ENCODE measurements at regions not wholly inside any gene's neighbourhood (a gene's known extent, or its start where the extent isn't known, plus 50 kb on each side); places are given as distances from the start of the nearest gene placed in this dataset.
A peak's percentile ranks its signal among the peaks of the same experiment; 100 is the strongest.

GRCh38 chr4:36961420-36961819 lies 283.1 kb upstream of the NWD2 start:
- no peak overlapping the region for H3K27ac ChIP-seq (ENCODE audit: low read depth in 1 of 3, low read length in 2 of 3)
- DNase-seq: no peak
- no peak for FAIRE-seq
- H3K4me3 ChIP-seq (ENCODE audit: low read depth in 1 of 3, low read length in 3 of 3): no peak overlapping the region
- H3K4me1 ChIP-seq (ENCODE audit: control insufficient read depth in 3 of 3, insufficient read depth in 2 of 3, low read depth in 1 of 3, low read length in 2 of 3): no peaks in the 10 kb centered on the region
- 60 to 81% (median 73%) methylated on average over 1 of the region's 1 CpG for WGBS, 3 donors
- H3K27me3 ChIP-seq (ENCODE audit: control insufficient read depth in 3 of 3, insufficient read depth in 3 of 3, low read length in 3 of 3): no peaks in the 10 kb centered on the region
- H3K36me3 ChIP-seq (ENCODE audit: control insufficient read depth in 3 of 3, insufficient read depth in 2 of 3, low read depth in 1 of 3, low read length in 3 of 3): no peaks in the 10 kb centered on the region
- no peaks in the 10 kb centered on the region for H3K9me3 ChIP-seq (ENCODE audit: control insufficient read depth in 2 of 2, insufficient read depth in 1 of 2, low read depth in 1 of 2, low read length in 1 of 2)

GRCh38 chr4:36966756-36967460 lies 277.6 kb upstream of the NWD2 start:
- Histone ChIP-seq H3K4me1 (ENCODE audit: control insufficient read depth in 3 of 3, insufficient read depth in 2 of 3, low read depth in 1 of 3, low read length in 2 of 3) (no peaks in the 10 kb centered on the region), H3K27ac (ENCODE audit: low read depth in 1 of 3, low read length in 2 of 3) (no peak overlapping the region), H3K36me3 (ENCODE audit: control insufficient read depth in 3 of 3, insufficient read depth in 2 of 3, low read depth in 1 of 3, low read length in 3 of 3) (no peaks in the 10 kb centered on the region), H3K4me3 (ENCODE audit: low read depth in 1 of 3, low read length in 3 of 3) (no peak overlapping the region), H3K9me3 (ENCODE audit: control insufficient read depth in 2 of 2, insufficient read depth in 1 of 2, low read depth in 1 of 2, low read length in 1 of 2) (no peaks in the 10 kb centered on the region), H3K27me3 (ENCODE audit: control insufficient read depth in 3 of 3, insufficient read depth in 3 of 3, low read length in 3 of 3) (no peaks in the 10 kb centered on the region)
- FAIRE-seq (no peak), DNase-seq (no peak)
- WGBS, 3 donors: 76 to 81% (median 79%) methylated on average over 2 of the region's 2 CpGs

- H3K4me1 ChIP-seq (ENCODE audit: control insufficient read depth in 3 of 3, insufficient read depth in 2 of 3, low read depth in 1 of 3, low read length in 2 of 3): no peaks in the 10 kb centered on the region
- 10 to 34% (median 12%) methylated on average over 1 of the region's 1 CpG for WGBS, 3 donors
- H3K27me3 ChIP-seq (ENCODE audit: control insufficient read depth in 3 of 3, insufficient read depth in 3 of 3, low read length in 3 of 3): no peaks in the 10 kb centered on the region
- H3K9me3 ChIP-seq (ENCODE audit: control insufficient read depth in 2 of 2, insufficient read depth in 1 of 2, low read depth in 1 of 2, low read length in 1 of 2): no peaks in the 10 kb centered on the region
- no peak overlapping the region for H3K27ac ChIP-seq (ENCODE audit: low read depth in 1 of 3, low read length in 2 of 3)
- DNase-seq (peak; percentile 77 to 99), FAIRE-seq (no peak)
- no peak overlapping the region for H3K4me3 ChIP-seq (ENCODE audit: low read depth in 1 of 3, low read length in 3 of 3)
- H3K36me3 ChIP-seq (ENCODE audit: control insufficient read depth in 3 of 3, insufficient read depth in 2 of 3, low read depth in 1 of 3, low read length in 3 of 3): no peaks in the 10 kb centered on the region
These were observed 265.0 kb upstream of the NWD2 start for GRCh38 chr4:36979533-36979932.

- Histone ChIP-seq H3K4me3 (ENCODE audit: low read depth in 1 of 3, low read length in 3 of 3) (no peak overlapping the region), H3K36me3 (ENCODE audit: control insufficient read depth in 3 of 3, insufficient read depth in 2 of 3, low read depth in 1 of 3, low read length in 3 of 3) (no peaks in the 10 kb centered on the region), H3K27me3 (ENCODE audit: control insufficient read depth in 3 of 3, insufficient read depth in 3 of 3, low read length in 3 of 3) (no peaks in the 10 kb centered on the region), H3K27ac (ENCODE audit: low read depth in 1 of 3, low read length in 2 of 3) (no peak overlapping the region), H3K9me3 (ENCODE audit: control insufficient read depth in 2 of 2, insufficient read depth in 1 of 2, low read depth in 1 of 2, low read length in 1 of 2) (no peaks in the 10 kb centered on the region), H3K4me1 (ENCODE audit: control insufficient read depth in 3 of 3, insufficient read depth in 2 of 3, low read depth in 1 of 3, low read length in 2 of 3) (no peaks in the 10 kb centered on the region)
- 82 to 94% (median 92%) methylated on average over 3 of the region's 3 CpGs for WGBS, 3 donors
- no peak for DNase-seq
- no peak for FAIRE-seq
These were observed 254.2 kb upstream of the NWD2 start for GRCh38 chr4:36990128-36990872.

- no peaks in the 10 kb centered on the region for H3K27me3 ChIP-seq (ENCODE audit: control insufficient read depth in 3 of 3, insufficient read depth in 3 of 3, low read length in 3 of 3)
- H3K4me1 ChIP-seq (ENCODE audit: control insufficient read depth in 3 of 3, insufficient read depth in 2 of 3, low read depth in 1 of 3, low read length in 2 of 3): no peaks in the 10 kb centered on the region
- H3K27ac ChIP-seq (ENCODE audit: low read depth in 1 of 3, low read length in 2 of 3): no peak overlapping the region
- H3K4me3 ChIP-seq (ENCODE audit: low read depth in 1 of 3, low read length in 3 of 3): no peak overlapping the region
- WGBS, 3 donors: 75 to 86% (median 80%) methylated on average over 3 of the region's 3 CpGs
- FAIRE-seq: no peak
- H3K36me3 ChIP-seq (ENCODE audit: control insufficient read depth in 3 of 3, insufficient read depth in 2 of 3, low read depth in 1 of 3, low read length in 3 of 3): no peaks in the 10 kb centered on the region
- no peaks in the 10 kb centered on the region for H3K9me3 ChIP-seq (ENCODE audit: control insufficient read depth in 2 of 2, insufficient read depth in 1 of 2, low read depth in 1 of 2, low read length in 1 of 2)
- DNase-seq: no peak
These were observed 246.8 kb upstream of the NWD2 start for GRCh38 chr4:36997727-36998126.

- peaks cover 0 to 6% of the 10 kb centered on the region in 2 donors for H3K9me3 ChIP-seq (ENCODE audit: control insufficient read depth in 2 of 2, insufficient read depth in 1 of 2, low read depth in 1 of 2, low read length in 1 of 2)
- FAIRE-seq: no peak
- DNase-seq: no peak
- H3K36me3 ChIP-seq (ENCODE audit: control insufficient read depth in 3 of 3, insufficient read depth in 2 of 3, low read depth in 1 of 3, low read length in 3 of 3): no peaks in the 10 kb centered on the region
- no peak overlapping the region for H3K27ac ChIP-seq (ENCODE audit: low read depth in 1 of 3, low read length in 2 of 3)
- H3K4me3 ChIP-seq (ENCODE audit: low read depth in 1 of 3, low read length in 3 of 3): no peak overlapping the region
- H3K27me3 ChIP-seq (ENCODE audit: control insufficient read depth in 3 of 3, insufficient read depth in 3 of 3, low read length in 3 of 3): no peaks in the 10 kb centered on the region
- WGBS, 3 donors: 74 to 81% (median 79%) methylated on average over 2 of the region's 2 CpGs
- no peaks in the 10 kb centered on the region for H3K4me1 ChIP-seq (ENCODE audit: control insufficient read depth in 3 of 3, insufficient read depth in 2 of 3, low read depth in 1 of 3, low read length in 2 of 3)
These were observed 244.3 kb upstream of the NWD2 start for GRCh38 chr4:37000281-37000680.

GRCh38 chr4:37001688-37002436 lies 242.7 kb upstream of the NWD2 start:
- DNase-seq: no peak
- FAIRE-seq: no peak
- H3K4me3 ChIP-seq (ENCODE audit: low read depth in 1 of 3, low read length in 3 of 3): no peak overlapping the region
- no peaks in the 10 kb centered on the region for H3K36me3 ChIP-seq (ENCODE audit: control insufficient read depth in 3 of 3, insufficient read depth in 2 of 3, low read depth in 1 of 3, low read length in 3 of 3)
- 95 to 98% (median 95%) methylated on average over 30 of the region's 30 CpGs for WGBS, 3 donors
- peaks cover 0 to 6% of the 10 kb centered on the region in 2 donors for H3K9me3 ChIP-seq (ENCODE audit: control insufficient read depth in 2 of 2, insufficient read depth in 1 of 2, low read depth in 1 of 2, low read length in 1 of 2)
- H3K4me1 ChIP-seq (ENCODE audit: control insufficient read depth in 3 of 3, insufficient read depth in 2 of 3, low read depth in 1 of 3, low read length in 2 of 3): no peaks in the 10 kb centered on the region
- H3K27me3 ChIP-seq (ENCODE audit: control insufficient read depth in 3 of 3, insufficient read depth in 3 of 3, low read length in 3 of 3): no peaks in the 10 kb centered on the region
- H3K27ac ChIP-seq (ENCODE audit: low read depth in 1 of 3, low read length in 2 of 3): no peak overlapping the region

- WGBS, 3 donors: 55 to 74% (median 69%) methylated on average over 2 of the region's 2 CpGs
- H3K4me3 ChIP-seq (ENCODE audit: low read depth in 1 of 3, low read length in 3 of 3): no peak overlapping the region
- H3K9me3 ChIP-seq (ENCODE audit: control insufficient read depth in 2 of 2, insufficient read depth in 1 of 2, low read depth in 1 of 2, low read length in 1 of 2): peaks cover 0 to 6% of the 10 kb centered on the region in 2 donors
- no peak for FAIRE-seq
- DNase-seq: no peak
- H3K27me3 ChIP-seq (ENCODE audit: control insufficient read depth in 3 of 3, insufficient read depth in 3 of 3, low read length in 3 of 3): no peaks in the 10 kb centered on the region
- no peaks in the 10 kb centered on the region for H3K4me1 ChIP-seq (ENCODE audit: control insufficient read depth in 3 of 3, insufficient read depth in 2 of 3, low read depth in 1 of 3, low read length in 2 of 3)
- no peaks in the 10 kb centered on the region for H3K36me3 ChIP-seq (ENCODE audit: control insufficient read depth in 3 of 3, insufficient read depth in 2 of 3, low read depth in 1 of 3, low read length in 3 of 3)
- H3K27ac ChIP-seq (ENCODE audit: low read depth in 1 of 3, low read length in 2 of 3): no peak overlapping the region
These were observed 241.9 kb upstream of the NWD2 start for GRCh38 chr4:37002625-37003024.
